ENCODE measurements at regions not wholly inside any gene's neighbourhood (a gene's known extent, or its start where the extent isn't known, plus 50 kb on each side); places are given as distances from the start of the nearest gene placed in this dataset.

DNA sequence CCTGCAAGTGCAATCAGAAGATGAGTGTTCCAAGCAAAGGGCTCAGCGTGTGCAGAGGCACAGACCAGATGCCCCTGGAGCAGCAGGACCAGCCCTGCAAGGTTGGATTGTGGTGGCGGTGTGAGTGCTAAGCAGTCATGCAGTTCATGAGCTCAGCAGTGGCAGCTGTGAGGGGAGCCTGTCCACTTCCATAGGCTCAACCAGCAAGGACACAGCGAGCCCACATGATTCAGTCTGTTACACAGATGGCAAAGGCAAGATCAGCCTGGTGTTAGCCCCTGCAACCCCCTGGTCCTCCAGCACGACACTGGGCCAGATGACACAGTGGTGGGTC, 95.9 kb upstream of the PRR23E start:
- TF ChIP-seq TCF12 (IDR thresholded peaks at IDR 0.05) (no peak), TCF12 (CRISPR knock-in tag; IDR thresholded peaks at IDR 0.05) (no peak), FOXM1 (CRISPR knock-in tag; IDR thresholded peaks at IDR 0.05) (no peak), GABPB1 (CRISPR knock-in tag; IDR thresholded peaks at IDR 0.05) (no peak), LCORL (IDR thresholded peaks at IDR 0.05) (no peak), LCORL (CRISPR knock-in tag; IDR thresholded peaks at IDR 0.05) (no peak), JUNB (CRISPR knock-in tag; IDR thresholded peaks at IDR 0.05; ENCODE audit: borderline replicate concordance) (no peak), FOSL2 (CRISPR knock-in tag; IDR thresholded peaks at IDR 0.05) (no peak), NBN (conservative IDR thresholded peaks at IDR 0.05) (no peak), MEIS2 (CRISPR knock-in tag; IDR thresholded peaks at IDR 0.05) (no peak), ZNF615 (CRISPR knock-in tag; IDR thresholded peaks at IDR 0.05; ENCODE audit: borderline replicate concordance) (no peak), RXRB (CRISPR knock-in tag; IDR thresholded peaks at IDR 0.05; ENCODE audit: borderline replicate concordance) (no peak)
- TF ChIP-seq, protein P1, sequence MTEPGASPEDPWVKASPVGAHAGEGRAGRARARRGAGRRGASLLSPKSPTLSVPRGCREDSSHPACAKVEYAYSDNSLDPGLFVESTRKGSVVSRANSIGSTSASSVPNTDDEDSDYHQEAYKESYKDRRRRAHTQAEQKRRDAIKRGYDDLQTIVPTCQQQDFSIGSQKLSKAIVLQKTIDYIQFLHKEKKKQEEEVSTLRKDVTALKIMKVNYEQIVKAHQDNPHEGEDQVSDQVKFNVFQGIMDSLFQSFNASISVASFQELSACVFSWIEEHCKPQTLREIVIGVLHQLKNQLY (CRISPR knock-in tag; IDR thresholded peaks at IDR 0.05): no peak
- TF ChIP-seq, protein P2, sequence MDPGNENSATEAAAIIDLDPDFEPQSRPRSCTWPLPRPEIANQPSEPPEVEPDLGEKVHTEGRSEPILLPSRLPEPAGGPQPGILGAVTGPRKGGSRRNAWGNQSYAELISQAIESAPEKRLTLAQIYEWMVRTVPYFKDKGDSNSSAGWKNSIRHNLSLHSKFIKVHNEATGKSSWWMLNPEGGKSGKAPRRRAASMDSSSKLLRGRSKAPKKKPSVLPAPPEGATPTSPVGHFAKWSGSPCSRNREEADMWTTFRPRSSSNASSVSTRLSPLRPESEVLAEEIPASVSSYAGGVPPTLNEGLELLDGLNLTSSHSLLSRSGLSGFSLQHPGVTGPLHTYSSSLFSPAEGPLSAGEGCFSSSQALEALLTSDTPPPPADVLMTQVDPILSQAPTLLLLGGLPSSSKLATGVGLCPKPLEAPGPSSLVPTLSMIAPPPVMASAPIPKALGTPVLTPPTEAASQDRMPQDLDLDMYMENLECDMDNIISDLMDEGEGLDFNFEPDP (CRISPR knock-in tag; conservative IDR thresholded peaks at IDR 0.05): no peak
